ENCODE measurements at regions not wholly inside any gene's neighbourhood (a gene's known extent, or its start where the extent isn't known, plus 50 kb on each side); places are given as distances from the start of the nearest gene placed in this dataset.

GRCh38 chr20:60964911-60965310, 287.1 kb upstream of the CDH4 start:
- no peak overlapping the region for H4K8ac ChIP-seq (ENCODE audit: extremely low read depth, insufficient read depth, low read length)
- H2BK20ac ChIP-seq (ENCODE audit: low read length), result no peak overlapping the region
- FAIRE-seq, result no peak
- H3K18ac ChIP-seq (ENCODE audit: extremely low read depth, low read length), result no peak overlapping the region
- H3K23me2 ChIP-seq (ENCODE audit: low read depth, low read length), result no peaks in the 10 kb centered on the region
- peaks cover 0 to 10% (median 0%) of the 10 kb centered on the region in 4 experiments; a peak in 4 of 7 replicates for H3K27me3 ChIP-seq (replicated peaks in 1 of 4; ENCODE audit: control insufficient read depth in 3 of 4, extremely low read depth in 1 of 4, insufficient read depth in 3 of 4, low read length in 3 of 4)
- no peak overlapping the region for H3K23ac ChIP-seq (ENCODE audit: insufficient read length)
- no peaks in the 10 kb centered on the region for H3K9me3 ChIP-seq (ENCODE audit: insufficient read depth in 2 of 2, low read depth in 1 of 2, low read length in 1 of 2)
- WGBS, 2 experiments (ENCODE audit: extremely low coverage in 1 of 2, insufficient coverage in 1 of 2, insufficient read length in 1 of 2, insufficient replicate concordance in 2 of 2, low coverage in 1 of 2, low lambda C conversion rate in 2 of 2, missing lambda C conversion rate in 1 of 2), result 79% methylated on average over 4 of the region's 4 CpGs; no CpG with 5 or more reads in 1 of the 2 experiments
- H2BK12ac ChIP-seq (ENCODE audit: low read depth, low read length), result no peak overlapping the region
- H2AFZ ChIP-seq (ENCODE audit: low read length), result no peak overlapping the region
- no peak overlapping the region for H4K91ac ChIP-seq (replicated peaks; ENCODE audit: insufficient read length, low read length)
- peaks cover 0 to 2% (median 0%) of the 10 kb centered on the region in 4 experiments; a peak in 1 of 7 replicates for H3K4me1 ChIP-seq (replicated peaks in 1 of 4; ENCODE audit: control insufficient read depth in 3 of 4, insufficient read depth in 4 of 4, low read length in 3 of 4)
- POLR2A ChIA-PET (ENCODE audit: partially characterized antibody), result no interaction called here
- no peak overlapping the region for H2AK5ac ChIP-seq (ENCODE audit: low read depth, low read length)
- no peak overlapping the region for H3K56ac ChIP-seq (replicated peaks; ENCODE audit: insufficient read length, low read depth, low read length)
- no peak overlapping the region for H2BK15ac ChIP-seq (ENCODE audit: low read length)
- DNase-seq (ENCODE audit: low read depth in 1 of 2, low spot score in 2 of 2), result no peak
- H3K79me1 ChIP-seq (ENCODE audit: low read depth, low read length), result no peaks in the 10 kb centered on the region
- CTCF ChIA-PET (ENCODE audit: partially characterized antibody), result interaction anchor here (1.7 kb wide), 1 partner anchor 9 kb away, joined by 5 read pairs; no protein-coding TSS in a partner anchor
- no peak overlapping the region for H2BK120ac ChIP-seq (replicated peaks; ENCODE audit: low read depth, low read length)
- no peak overlapping the region for H3K14ac ChIP-seq (ENCODE audit: insufficient read length)
- no peaks in the 10 kb centered on the region for H4K20me1 ChIP-seq (replicated peaks in 1 of 2; ENCODE audit: control insufficient read depth in 1 of 2, insufficient read depth in 2 of 2, low read length in 2 of 2)
- H3K36me3 ChIP-seq (ENCODE audit: control insufficient read depth in 2 of 4, insufficient read depth in 4 of 4, low read length in 3 of 4), result no peaks in the 10 kb centered on the region
- H3K4me2 ChIP-seq (ENCODE audit: insufficient read depth in 1 of 2, low read depth in 2 of 2, low read length in 2 of 2), result no peak overlapping the region
- no peak overlapping the region for H4K5ac ChIP-seq (ENCODE audit: insufficient read length, low read depth, low read length)
- no peaks in the 10 kb centered on the region for H3K79me2 ChIP-seq (ENCODE audit: control insufficient read depth in 1 of 2, insufficient read depth in 2 of 2, low read length in 2 of 2)
- no peak overlapping the region for H3K4me3 ChIP-seq (ENCODE audit: extremely low read depth in 1 of 4, insufficient read depth in 2 of 4, low read depth in 3 of 4, low read length in 4 of 4)
- no peak overlapping the region for H2BK5ac ChIP-seq (ENCODE audit: low read depth, low read length)
- H3K4ac ChIP-seq (replicated peaks; ENCODE audit: insufficient read length, low read depth, low read length), result no peak overlapping the region
- no peak overlapping the region for H3K9ac ChIP-seq (replicated peaks in 1 of 4; ENCODE audit: extremely low read depth in 1 of 4, low read depth in 3 of 4, low read length in 3 of 4)
- no peak overlapping the region for H3K27ac ChIP-seq (ENCODE audit: low read depth, low read length)
- TF ChIP-seq, protein P1, sequence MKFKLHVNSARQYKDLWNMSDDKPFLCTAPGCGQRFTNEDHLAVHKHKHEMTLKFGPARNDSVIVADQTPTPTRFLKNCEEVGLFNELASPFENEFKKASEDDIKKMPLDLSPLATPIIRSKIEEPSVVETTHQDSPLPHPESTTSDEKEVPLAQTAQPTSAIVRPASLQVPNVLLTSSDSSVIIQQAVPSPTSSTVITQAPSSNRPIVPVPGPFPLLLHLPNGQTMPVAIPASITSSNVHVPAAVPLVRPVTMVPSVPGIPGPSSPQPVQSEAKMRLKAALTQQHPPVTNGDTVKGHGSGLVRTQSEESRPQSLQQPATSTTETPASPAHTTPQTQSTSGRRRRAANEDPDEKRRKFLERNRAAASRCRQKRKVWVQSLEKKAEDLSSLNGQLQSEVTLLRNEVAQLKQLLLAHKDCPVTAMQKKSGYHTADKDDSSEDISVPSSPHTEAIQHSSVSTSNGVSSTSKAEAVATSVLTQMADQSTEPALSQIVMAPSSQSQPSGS (IDR thresholded peaks at IDR 0.05; ENCODE audit: low read length), result no peak

All from H1 (cell line).